IMR-90 (cell line): ENCODE measurements at regions not wholly inside any gene's neighbourhood (a gene's known extent, or its start where the extent isn't known, plus 50 kb on each side); places are given as distances from the start of the nearest gene placed in this dataset.

Experiments
- ATAC-seq: fragments of 200-7000 bp; cut with Tn5 transposase; 2 replicates; pipeline ENCODE4 v1.9.1; 2020; ENCODE audit warnings: low read depth, mild to moderate bottlenecking, moderate library complexity
- BruUV-seq: library from RNA; stranded (reverse); fragments of 400-500 nt; replicated peaks from 2 replicates; lab custom pipeline; 2021; lab: Mats Ljungman, UMichigan
- CTCF ChIA-PET: fragments of 300-600 bp; formaldehyde crosslinking; extraction: SDS; loops from one replicate; lab custom pipeline; 2021; ENCODE audit warnings: antibody characterized with exemption; lab: Yijun Ruan, JAX
- POLR2A ChIA-PET: fragments of 300-600 bp; sonication (Branson Sonifier 250); formaldehyde crosslinking; loops from one replicate; lab custom pipeline; 2022; ENCODE audit warnings: antibody characterized with exemption; ENCODE audit not compliant: unreplicated experiment; lab: Charles Lee
- DNase-seq: peaks from one replicate; pipeline ENCODE4 v3.0.0; 2013
- H2AFZ ChIP-seq: replicated peaks from 2 replicates; pipeline ENCODE3; 2013; ENCODE audit warnings: low read length, mild to moderate bottlenecking; ENCODE audit not compliant: poor library complexity
- H2AK5ac ChIP-seq: 2 replicates; pipeline ENCODE4 v1.6.1; 2013; ENCODE audit warnings: low read depth, low read length, inconsistent platforms
- H2AK9ac ChIP-seq: replicated peaks from 2 replicates; pipeline ENCODE3; 2013; ENCODE audit warnings: mild to moderate bottlenecking, low read depth, low read length, moderate library complexity; ENCODE audit not compliant: poor library complexity
- H2BK120ac ChIP-seq: 2 replicates; pipeline ENCODE4 v1.6.1; 2013; ENCODE audit warnings: low read depth, low read length, inconsistent platforms
- H2BK15ac ChIP-seq: 3 replicates; pipeline ENCODE4 v1.6.1; 2013; ENCODE audit warnings: low read depth, low read length, inconsistent platforms
- H2BK20ac ChIP-seq: 2 replicates; pipeline ENCODE4 v1.6.1; 2013; ENCODE audit warnings: low read depth, mild to moderate bottlenecking, inconsistent platforms, low read length, moderate library complexity
- H2BK5ac ChIP-seq: 2 replicates; pipeline ENCODE4 v1.6.1; 2013; ENCODE audit warnings: mild to moderate bottlenecking, low read depth, low read length, inconsistent platforms; ENCODE audit not compliant: poor library complexity, severe bottlenecking
- H3K14ac ChIP-seq: replicated peaks from 2 replicates; pipeline ENCODE4 v1.6.1; 2013; ENCODE audit warnings: low read depth, low read length, inconsistent platforms
- H3K18ac ChIP-seq: 2 replicates; pipeline ENCODE4 v1.6.1; 2013; ENCODE audit warnings: low read depth, low read length, control low read depth
- H3K23ac ChIP-seq: 2 replicates; pipeline ENCODE4 v1.6.1; 2013; ENCODE audit warnings: low read depth, low read length, inconsistent platforms
- H3K27ac ChIP-seq: 2 replicates; pipeline ENCODE4 v1.5.1; 2013; ENCODE audit warnings: mild to moderate bottlenecking, control low read depth, low read length; ENCODE audit not compliant: insufficient read depth
- H3K27me3 ChIP-seq: 2 replicates; pipeline ENCODE4 v1.6.1; 2013; ENCODE audit warnings: low read length; ENCODE audit not compliant: control insufficient read depth, insufficient read depth
- H3K36me3 ChIP-seq: 2 replicates; pipeline ENCODE4 v1.6.1; 2013; ENCODE audit warnings: low read length, mixed read lengths; ENCODE audit not compliant: control insufficient read depth, insufficient read depth
- H3K4ac ChIP-seq: 2 replicates; pipeline ENCODE4 v1.6.1; 2013; ENCODE audit warnings: low read depth, low read length, inconsistent platforms
- H3K4me1 ChIP-seq: 2 replicates; pipeline ENCODE4 v1.6.1; 2013; ENCODE audit warnings: low read length, mixed read lengths; ENCODE audit not compliant: control insufficient read depth, insufficient read depth
- H3K4me2 ChIP-seq: 2 replicates; pipeline ENCODE4 v1.6.1; 2013; ENCODE audit warnings: low read depth, mild to moderate bottlenecking, control low read depth, low read length, moderate library complexity
- H3K4me3 ChIP-seq: 2 replicates; pipeline ENCODE4 v1.5.1; 2013; ENCODE audit warnings: low read depth, mild to moderate bottlenecking, control low read depth, low read length, moderate library complexity; ENCODE audit not compliant: insufficient read depth
- H3K56ac ChIP-seq: 2 replicates; pipeline ENCODE4 v1.6.1; 2013; ENCODE audit warnings: low read length, inconsistent platforms; ENCODE audit not compliant: insufficient read depth; ENCODE audit errors: extremely low read depth
- H3K79me1 ChIP-seq, 2 experiments: 2 replicates each; pipeline ENCODE4 v1.6.1; 2013; ENCODE audit warnings: low read length in 2 of 2, inconsistent platforms in 1 of 2, low read depth in 1 of 2
- H3K9ac ChIP-seq: 2 replicates; pipeline ENCODE4 v1.6.1; 2013; ENCODE audit warnings: low read depth, low read length, control low read depth
- H3K9me1 ChIP-seq: 2 replicates; pipeline ENCODE4 v1.6.1; 2013; ENCODE audit warnings: low read length, inconsistent platforms; ENCODE audit not compliant: insufficient read depth
- H3K9me3 ChIP-seq: 2 replicates; pipeline ENCODE4 v1.6.1; 2013; ENCODE audit warnings: low read length; ENCODE audit not compliant: control insufficient read depth, insufficient read depth
- H4K20me1 ChIP-seq: 2 replicates; pipeline ENCODE4 v1.6.1; 2013; ENCODE audit warnings: low read length, inconsistent platforms; ENCODE audit not compliant: insufficient read depth
- H4K5ac ChIP-seq: 2 replicates; pipeline ENCODE4 v1.6.1; 2013; ENCODE audit warnings: mild to moderate bottlenecking, low read depth, low read length, control low read depth
- H4K8ac ChIP-seq, 2 experiments: 2 replicates each; pipeline ENCODE4 v1.6.1; 2013; ENCODE audit warnings: low read depth in 2 of 2, low read length in 2 of 2, control low read depth in 1 of 2, inconsistent platforms in 1 of 2
- H4K91ac ChIP-seq: 2 replicates; pipeline ENCODE4 v1.6.1; 2013; ENCODE audit warnings: low read depth, low read length, inconsistent platforms; ENCODE audit not compliant: insufficient read depth
- BHLHE40 ChIP-seq: fragments of 150-350 bp; IDR thresholded peaks from 2 replicates; pipeline ENCODE4 v1.6.1; 2016; ENCODE audit warnings: mild to moderate bottlenecking, low read depth, low read length
- CEBPB ChIP-seq: IDR thresholded peaks from 2 replicates; pipeline ENCODE4 v1.6.1; 2012; ENCODE audit warnings: low read depth, low read length, improper control_type of control experiment
- CHD1 ChIP-seq: IDR thresholded peaks from 2 replicates; pipeline ENCODE4 v1.6.1; 2012; ENCODE audit warnings: low read depth, low read length, improper control_type of control experiment
- FOS ChIP-seq: fragments of 150-350 bp; IDR thresholded peaks from 2 replicates; pipeline ENCODE4 v1.6.1; 2016; ENCODE audit warnings: low read depth, low read length
- MAZ ChIP-seq: IDR thresholded peaks from 2 replicates; pipeline ENCODE4 v1.6.1; 2012; ENCODE audit warnings: low read depth, mild to moderate bottlenecking, low read length, improper control_type of control experiment, moderate library complexity, borderline replicate concordance
- MXI1 ChIP-seq: IDR thresholded peaks from 2 replicates; pipeline ENCODE4 v1.6.1; 2012; ENCODE audit warnings: low read depth, mild to moderate bottlenecking, low read length, moderate library complexity, borderline replicate concordance
- NFE2L2 ChIP-seq: fragments of 150-350 bp; IDR thresholded peaks from 2 replicates; pipeline ENCODE4 v1.6.1; 2016; ENCODE audit warnings: low read depth, mild to moderate bottlenecking, low read length
- RAD21 ChIP-seq: IDR thresholded peaks from 2 replicates; pipeline ENCODE4 v1.6.1; 2012; ENCODE audit warnings: low read length, improper control_type of control experiment
- RCOR1 ChIP-seq: IDR thresholded peaks from 2 replicates; pipeline ENCODE4 v1.6.1; 2012; ENCODE audit warnings: mild to moderate bottlenecking, low read length, improper control_type of control experiment; ENCODE audit not compliant: insufficient replicate concordance
- SMC3 ChIP-seq: fragments of 150-350 bp; IDR thresholded peaks from 2 replicates; pipeline ENCODE4 v1.6.1; 2016; ENCODE audit warnings: low read depth, mild to moderate bottlenecking, antibody characterized with exemption, low read length, moderate library complexity
- WGBS, 2 experiments: methylation state at CpG; one replicate each; pipeline versions ENCODE4 v1.1.5 to v1.1.7; 2013; ENCODE audit warnings: missing lambda C conversion rate in 2 of 2; ENCODE audit not compliant: insufficient read length in 1 of 2; ENCODE audit errors: extremely low coverage in 2 of 2; 5-methylcytosine and 5-hydroxymethylcytosine counted together
- dilution Hi-C: fragments of 300-500 bp; cut with HindIII; formaldehyde crosslinking; loops from one replicate; pipeline ENCODE4 v1.14.3; 2018; ENCODE audit warnings: low sequenced_read_pairs; ENCODE audit not compliant: unreplicated experiment
- in situ Hi-C: fragments of 300-500 bp; cut with MboI; formaldehyde crosslinking; loops from 3 replicates; pipeline ENCODE4 v1.14.3; 2019; ENCODE audit warnings: low sequenced_read_pairs, inconsistent platforms, mixed read lengths
- intact Hi-C: fragments of 100-400 bp; cut with micrococcal nuclease; formaldehyde crosslinking; loops from 2 replicates; pipeline ENCODE4 v1.10.0; 2022
- TF ChIP-seq, protein P1 (sequence below): fragments of 150-350 bp; IDR thresholded peaks from 2 replicates; pipeline ENCODE4 v1.6.1; 2016; ENCODE audit warnings: low read depth, mild to moderate bottlenecking, low read length, moderate library complexity, borderline replicate concordance
- TF ChIP-seq, protein P2 (sequence below): fragments of 150-350 bp; IDR thresholded peaks from 2 replicates; pipeline ENCODE4 v1.6.1; 2017; ENCODE audit warnings: mild to moderate bottlenecking, antibody characterized with exemption, low read length, low read depth

DNA sequence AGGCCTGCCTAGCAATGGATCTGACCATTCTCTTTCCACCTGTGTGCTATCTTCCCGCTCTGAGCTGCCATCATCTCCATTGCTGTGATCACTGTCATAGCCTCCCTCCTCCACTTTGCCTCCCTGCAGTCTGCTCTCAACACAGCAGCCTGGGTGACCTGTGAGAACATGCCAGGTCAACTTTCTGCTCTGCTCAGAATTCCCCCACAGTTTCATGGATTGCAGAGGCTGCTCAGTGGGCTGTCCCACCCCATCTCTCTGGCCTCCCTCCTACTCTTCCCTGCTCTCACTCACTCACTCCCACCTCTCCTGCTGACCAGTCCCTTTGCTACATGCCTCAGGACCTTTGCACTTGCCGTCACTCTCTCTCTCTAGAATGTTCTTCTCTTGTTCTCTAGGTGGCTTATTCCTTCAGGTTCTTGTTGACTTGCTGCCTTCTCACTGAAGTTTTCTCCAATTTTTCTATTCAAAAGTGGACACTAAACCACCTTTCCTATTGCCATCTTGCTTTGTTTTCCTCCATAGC lies 159.9 kb downstream of the CD83 start:
- intact Hi-C loops (no loop called here), dilution Hi-C loops (no loop called here), in situ Hi-C loops (no loop called here)
- Histone ChIP-seq H2BK5ac (no peak overlapping the region), H3K4ac (no peak overlapping the region), H4K20me1 (no peaks in the 10 kb centered on the region), H2BK20ac (no peak overlapping the region), H3K14ac (no peak overlapping the region), H4K91ac (no peak overlapping the region), H3K4me2 (no peak overlapping the region), H3K27me3 (peaks cover 4% of the 10 kb centered on the region; the same call in 1 of the 2 replicates), H2AK9ac (no peak overlapping the region), H3K9ac (no peak overlapping the region), H4K5ac (no peak overlapping the region), H3K79me1 (no peaks in the 10 kb centered on the region), H3K36me3 (no peaks in the 10 kb centered on the region), H2BK120ac (no peak overlapping the region), H3K27ac (no peak overlapping the region), H3K23ac (no peak overlapping the region), H3K4me1 (no peaks in the 10 kb centered on the region), H3K56ac (no peak overlapping the region), H2AFZ (no peak overlapping the region), H3K18ac (no peak overlapping the region), H2AK5ac (no peak overlapping the region), H3K4me3 (no peak overlapping the region), H2BK15ac (no peak overlapping the region), H3K9me1 (no peaks in the 10 kb centered on the region), H3K9me3 (peaks cover 4% of the 10 kb centered on the region; the same call in 1 of the 2 replicates), H4K8ac (no peak overlapping the region)
- ChIA-PET CTCF (no interaction called here), POLR2A (no interaction called here)
- DNase-seq, result no peak
- no peak for ATAC-seq
- TF ChIP-seq RAD21 (no peak), NFE2L2 (no peak), FOS (no peak), RCOR1 (no peak), MAZ (no peak), CEBPB (no peak), BHLHE40 (no peak), MXI1 (no peak), CHD1 (no peak), SMC3 (no peak)
- TF ChIP-seq, protein P1, sequence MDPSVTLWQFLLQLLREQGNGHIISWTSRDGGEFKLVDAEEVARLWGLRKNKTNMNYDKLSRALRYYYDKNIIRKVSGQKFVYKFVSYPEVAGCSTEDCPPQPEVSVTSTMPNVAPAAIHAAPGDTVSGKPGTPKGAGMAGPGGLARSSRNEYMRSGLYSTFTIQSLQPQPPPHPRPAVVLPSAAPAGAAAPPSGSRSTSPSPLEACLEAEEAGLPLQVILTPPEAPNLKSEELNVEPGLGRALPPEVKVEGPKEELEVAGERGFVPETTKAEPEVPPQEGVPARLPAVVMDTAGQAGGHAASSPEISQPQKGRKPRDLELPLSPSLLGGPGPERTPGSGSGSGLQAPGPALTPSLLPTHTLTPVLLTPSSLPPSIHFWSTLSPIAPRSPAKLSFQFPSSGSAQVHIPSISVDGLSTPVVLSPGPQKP, result no peak
- TF ChIP-seq, protein P2, sequence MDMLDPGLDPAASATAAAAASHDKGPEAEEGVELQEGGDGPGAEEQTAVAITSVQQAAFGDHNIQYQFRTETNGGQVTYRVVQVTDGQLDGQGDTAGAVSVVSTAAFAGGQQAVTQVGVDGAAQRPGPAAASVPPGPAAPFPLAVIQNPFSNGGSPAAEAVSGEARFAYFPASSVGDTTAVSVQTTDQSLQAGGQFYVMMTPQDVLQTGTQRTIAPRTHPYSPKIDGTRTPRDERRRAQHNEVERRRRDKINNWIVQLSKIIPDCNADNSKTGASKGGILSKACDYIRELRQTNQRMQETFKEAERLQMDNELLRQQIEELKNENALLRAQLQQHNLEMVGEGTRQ, result no peak
- BruUV-seq, result no TSS peak
- WGBS, 2 experiments, result 88% methylated on average over 1 of the region's 2 CpGs; no CpG with 5 or more reads in 1 of the 2 experiments
